OCI-LY3 (cell line): ENCODE measurements at regions not wholly inside any gene's neighbourhood (a gene's known extent, or its start where the extent isn't known, plus 50 kb on each side); places are given as distances from the start of the nearest gene placed in this dataset.

Source experiments
- H2AFZ ChIP-seq: fragments of 200-600, 300-600 bp; shearing (Covaris generic); 2 replicates; pipeline ENCODE4 v1.6.0; 2014; ENCODE audit warnings: antibody characterized with exemption, low read depth, low read length
- H3K27ac ChIP-seq: fragments of 200-600, 300-600 bp; sonication (generic); 2 replicates; pipeline ENCODE4 v1.5.1; 2014; ENCODE audit warnings: mild to moderate bottlenecking, low read length, moderate library complexity, mixed read lengths
- H3K27me3 ChIP-seq: fragments of 200-600, 300-600 bp; sonication (generic); 2 replicates; pipeline ENCODE4 v1.6.1; 2014; ENCODE audit warnings: low read depth, low read length, mixed read lengths
- H3K36me3 ChIP-seq: fragments of 200-600, 300-600 bp; sonication (generic); replicated peaks from 2 replicates; pipeline ENCODE3; 2014; ENCODE audit warnings: low read depth, low read length, mixed read lengths
- H3K4me1 ChIP-seq: fragments of 300-600, 200-600 bp; sonication (generic); 2 replicates; pipeline ENCODE4 v1.6.1; 2014; ENCODE audit warnings: low read length, mixed read lengths
- H3K4me2 ChIP-seq: fragments of 200-600, 300-600 bp; sonication (generic); 2 replicates; pipeline ENCODE4 v1.6.1; 2014; ENCODE audit warnings: low read length, mixed read lengths
- H3K4me3 ChIP-seq: fragments of 300-600, 200-600 bp; sonication (generic); 2 replicates; pipeline ENCODE4 v1.5.1; 2014; ENCODE audit warnings: antibody characterized with exemption, mild to moderate bottlenecking, low read length, moderate library complexity
- H3K79me2 ChIP-seq: fragments of 300-600, 200-600 bp; shearing (Covaris generic); 2 replicates; pipeline ENCODE4 v1.6.1; 2014; ENCODE audit warnings: mild to moderate bottlenecking, low read length, mixed read lengths
- H3K9ac ChIP-seq: fragments of 300-600, 200-600 bp; shearing (Covaris generic); 2 replicates; pipeline ENCODE4 v1.6.0; 2014; ENCODE audit warnings: mild to moderate bottlenecking, low read length, moderate library complexity
- H3K9me3 ChIP-seq: fragments of 200-600, 300-600 bp; shearing (Covaris generic); 2 replicates; pipeline ENCODE4 v1.6.1; 2014; ENCODE audit warnings: low read length, mixed read lengths; ENCODE audit not compliant: insufficient read depth
- H4K20me1 ChIP-seq: fragments of 200-600, 300-600 bp; sonication (generic); 2 replicates; pipeline ENCODE4 v1.6.1; 2016; ENCODE audit warnings: low read length, mixed read lengths; ENCODE audit not compliant: insufficient read depth
- EZH2phosphoT487 ChIP-seq: fragments of 200-600 bp; shearing (Covaris generic); IDR thresholded peaks from 2 replicates; pipeline ENCODE4 v1.6.1; 2018; ENCODE audit warnings: antibody characterized with exemption, mixed run types, low read depth
- TF ChIP-seq, protein P1 (sequence below): fragments of 200-600, 300-600 bp; sonication (generic); IDR thresholded peaks from 2 replicates; pipeline ENCODE4 v1.5.1; 2014; ENCODE audit warnings: antibody characterized with exemption, low read length, low read depth

DNA sequence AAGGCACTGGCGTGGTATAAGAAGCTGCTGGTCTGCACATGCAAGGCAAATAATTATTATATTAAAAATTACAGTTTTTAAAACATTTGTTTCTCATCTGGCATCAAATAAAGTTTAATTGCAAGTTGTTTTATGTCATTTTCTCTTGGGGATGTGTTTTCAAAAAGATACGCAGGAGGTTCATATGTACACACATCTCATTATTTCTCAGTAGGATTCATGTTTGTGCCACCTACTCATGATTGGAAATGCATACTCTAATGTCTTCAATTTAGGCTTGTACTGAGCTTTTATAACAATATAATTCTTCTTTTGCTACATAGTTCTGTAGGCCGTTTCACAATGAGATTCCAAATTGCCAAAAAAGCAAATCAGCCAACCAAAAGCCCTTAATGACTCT, 244.2 kb upstream of the MEF2C start:
- no peaks in the 10 kb centered on the region for H3K79me2 ChIP-seq
- no peak overlapping the region for H3K9ac ChIP-seq
- TF ChIP-seq, protein P1, sequence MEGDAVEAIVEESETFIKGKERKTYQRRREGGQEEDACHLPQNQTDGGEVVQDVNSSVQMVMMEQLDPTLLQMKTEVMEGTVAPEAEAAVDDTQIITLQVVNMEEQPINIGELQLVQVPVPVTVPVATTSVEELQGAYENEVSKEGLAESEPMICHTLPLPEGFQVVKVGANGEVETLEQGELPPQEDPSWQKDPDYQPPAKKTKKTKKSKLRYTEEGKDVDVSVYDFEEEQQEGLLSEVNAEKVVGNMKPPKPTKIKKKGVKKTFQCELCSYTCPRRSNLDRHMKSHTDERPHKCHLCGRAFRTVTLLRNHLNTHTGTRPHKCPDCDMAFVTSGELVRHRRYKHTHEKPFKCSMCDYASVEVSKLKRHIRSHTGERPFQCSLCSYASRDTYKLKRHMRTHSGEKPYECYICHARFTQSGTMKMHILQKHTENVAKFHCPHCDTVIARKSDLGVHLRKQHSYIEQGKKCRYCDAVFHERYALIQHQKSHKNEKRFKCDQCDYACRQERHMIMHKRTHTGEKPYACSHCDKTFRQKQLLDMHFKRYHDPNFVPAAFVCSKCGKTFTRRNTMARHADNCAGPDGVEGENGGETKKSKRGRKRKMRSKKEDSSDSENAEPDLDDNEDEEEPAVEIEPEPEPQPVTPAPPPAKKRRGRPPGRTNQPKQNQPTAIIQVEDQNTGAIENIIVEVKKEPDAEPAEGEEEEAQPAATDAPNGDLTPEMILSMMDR: no peak
- TF ChIP-seq EZH2phosphoT487: no peak
- H3K4me3 ChIP-seq: no peak overlapping the region
- no peaks in the 10 kb centered on the region for H3K9me3 ChIP-seq
- H4K20me1 ChIP-seq: no peaks in the 10 kb centered on the region
- no peak overlapping the region for H3K4me2 ChIP-seq
- no peaks in the 10 kb centered on the region for H3K4me1 ChIP-seq
- H3K36me3 ChIP-seq: no peaks in the 10 kb centered on the region
- H2AFZ ChIP-seq: no peak overlapping the region
- no peak overlapping the region for H3K27ac ChIP-seq
- no peaks in the 10 kb centered on the region for H3K27me3 ChIP-seq

- no peaks in the 10 kb centered on the region for H4K20me1 ChIP-seq
- H3K4me3 ChIP-seq: no peak overlapping the region
- no peak overlapping the region for H2AFZ ChIP-seq
- no peak overlapping the region for H3K9ac ChIP-seq
- no peaks in the 10 kb centered on the region for H3K79me2 ChIP-seq
- no peaks in the 10 kb centered on the region for H3K36me3 ChIP-seq
- no peaks in the 10 kb centered on the region for H3K9me3 ChIP-seq
- H3K27ac ChIP-seq: no peak overlapping the region
- no peaks in the 10 kb centered on the region for H3K27me3 ChIP-seq
- no peaks in the 10 kb centered on the region for H3K4me1 ChIP-seq
- no peak overlapping the region for H3K4me2 ChIP-seq
- TF ChIP-seq, protein P1: no peak
- no peak for TF ChIP-seq EZH2phosphoT487
Measured at GRCh38 chr5:89125372-89125771, 242.4 kb upstream of the MEF2C start.

DNA sequence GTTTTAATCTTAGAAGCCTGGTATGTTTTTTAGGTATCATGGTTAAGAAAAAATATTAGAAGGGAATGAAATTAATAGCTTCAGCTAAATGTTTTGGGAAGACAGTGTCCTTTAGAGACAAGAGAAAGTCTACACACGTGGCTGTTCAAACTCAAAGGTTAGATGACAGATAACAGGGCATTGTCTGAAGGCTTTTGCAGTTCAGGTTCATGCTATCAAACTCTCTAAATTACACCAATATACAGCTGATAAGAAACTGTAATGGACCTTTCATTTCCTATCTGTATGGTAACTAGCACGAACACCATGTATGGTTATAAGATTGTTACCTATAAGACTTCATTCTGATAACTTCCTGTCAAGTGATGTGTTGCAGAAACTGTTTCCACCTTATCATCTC, 240.6 kb upstream of the MEF2C start:
- TF ChIP-seq, protein P1: no peak
- no peak for TF ChIP-seq EZH2phosphoT487
- H2AFZ ChIP-seq: no peak overlapping the region
- no peaks in the 10 kb centered on the region for H3K36me3 ChIP-seq
- H3K27me3 ChIP-seq: no peaks in the 10 kb centered on the region
- H3K9ac ChIP-seq: no peak overlapping the region
- no peaks in the 10 kb centered on the region for H3K9me3 ChIP-seq
- H4K20me1 ChIP-seq: no peaks in the 10 kb centered on the region
- H3K4me2 ChIP-seq: no peak overlapping the region
- H3K27ac ChIP-seq: no peak overlapping the region
- H3K4me1 ChIP-seq: no peaks in the 10 kb centered on the region
- no peak overlapping the region for H3K4me3 ChIP-seq
- no peaks in the 10 kb centered on the region for H3K79me2 ChIP-seq

DNA sequence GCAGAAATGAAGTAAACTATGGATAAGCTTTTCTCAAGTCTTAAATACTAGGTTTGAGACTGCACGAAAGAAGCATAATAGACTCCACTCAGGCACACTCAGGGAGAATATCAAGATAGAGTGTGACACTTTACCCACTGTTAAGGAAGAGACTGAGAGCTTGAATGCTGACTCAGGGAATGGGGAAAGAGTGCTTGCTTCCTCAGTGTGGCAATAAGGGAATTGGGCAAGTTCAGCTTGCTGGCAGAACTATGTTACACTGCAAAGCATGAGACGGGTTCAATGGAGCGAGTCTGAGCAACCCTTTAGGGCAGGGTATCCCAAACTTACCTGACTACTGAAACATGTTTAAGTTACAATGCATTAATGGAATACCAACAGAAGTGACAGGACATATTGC, 237.7 kb upstream of the MEF2C start:
- TF ChIP-seq, protein P1: no peak
- no peak for TF ChIP-seq EZH2phosphoT487
- Histone ChIP-seq H3K9me3 (no peaks in the 10 kb centered on the region), H3K4me1 (peaks cover 7% of the 10 kb centered on the region), H3K79me2 (no peaks in the 10 kb centered on the region), H3K4me2 (no peak overlapping the region), H2AFZ (no peak overlapping the region), H4K20me1 (no peaks in the 10 kb centered on the region), H3K27ac (no peak overlapping the region), H3K27me3 (no peaks in the 10 kb centered on the region), H3K9ac (no peak overlapping the region), H3K4me3 (no peak overlapping the region), H3K36me3 (no peaks in the 10 kb centered on the region)
